NCI-H187 treated with DMSO at 0.1 percent for 48 hours (cell line): ENCODE measurements at regions not wholly inside any gene's neighbourhood (a gene's known extent, or its start where the extent isn't known, plus 50 kb on each side); places are given as distances from the start of the nearest gene placed in this dataset.
"Not testable (repeated sequence)": the region's sequence is repeated elsewhere in the genome, so short reads cannot be mapped to it uniquely, and the experiment has no call there.

Source experiments
- DNase-seq: peaks from one replicate; lab custom pipeline; 2025; lab: John Stamatoyannopoulos, UW

DNA sequence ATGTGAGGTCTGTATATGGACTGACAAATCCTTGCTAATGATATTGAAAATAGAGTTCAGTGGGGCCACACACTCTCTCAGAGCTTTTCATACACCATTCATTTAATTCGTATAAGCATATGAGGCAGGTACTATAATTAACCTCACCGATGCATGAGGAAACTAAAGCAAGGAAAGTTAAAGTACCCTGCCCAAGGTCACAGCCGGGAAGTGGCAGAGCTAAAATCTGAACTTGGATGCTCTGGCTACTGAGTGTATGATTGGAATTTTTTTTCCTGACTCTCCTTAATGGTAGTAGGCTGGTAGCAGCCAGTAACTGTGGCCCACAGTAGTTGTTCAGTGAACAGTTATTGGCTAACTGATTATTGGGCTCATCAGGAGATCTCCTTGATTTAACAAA is 135.3 kb downstream of the NUDT12 start:
- DNase-seq, result no peak

DNA sequence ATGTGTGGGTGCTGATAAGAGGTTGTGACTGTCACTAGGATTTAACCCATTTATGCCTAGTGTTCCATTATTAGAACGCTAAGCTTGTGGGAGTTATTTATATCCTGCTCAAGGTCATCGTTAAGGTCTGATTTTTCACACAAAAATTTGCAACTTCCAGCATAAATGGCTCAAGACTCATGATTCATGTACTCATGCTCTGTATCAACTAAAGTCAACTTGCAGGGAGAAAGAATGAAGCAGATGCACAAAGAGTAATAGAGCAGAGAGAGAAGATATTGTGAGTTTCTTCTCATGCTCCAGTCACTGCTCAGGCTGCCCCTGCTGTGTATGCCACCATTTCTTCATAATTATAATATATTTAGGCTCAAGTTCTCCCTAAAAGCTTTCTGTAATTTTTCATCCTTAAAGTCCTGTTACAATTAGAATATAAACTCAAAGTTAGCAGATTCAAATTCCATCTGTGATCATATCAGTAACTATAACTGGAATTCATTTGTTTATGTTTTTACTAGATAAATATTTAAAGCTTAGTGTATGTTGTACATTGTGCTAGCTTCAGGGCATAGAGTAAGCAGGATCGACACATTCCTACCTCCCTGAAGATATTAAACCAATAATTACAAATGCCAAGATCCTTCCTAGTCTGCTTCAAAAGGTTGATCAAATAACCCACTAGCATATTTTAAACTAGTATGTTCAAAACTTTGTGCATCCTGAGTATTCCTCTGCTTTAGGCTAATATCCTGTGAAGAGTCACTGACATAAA is 136.7 kb downstream of the NUDT12 start:
- no peak for DNase-seq

DNA sequence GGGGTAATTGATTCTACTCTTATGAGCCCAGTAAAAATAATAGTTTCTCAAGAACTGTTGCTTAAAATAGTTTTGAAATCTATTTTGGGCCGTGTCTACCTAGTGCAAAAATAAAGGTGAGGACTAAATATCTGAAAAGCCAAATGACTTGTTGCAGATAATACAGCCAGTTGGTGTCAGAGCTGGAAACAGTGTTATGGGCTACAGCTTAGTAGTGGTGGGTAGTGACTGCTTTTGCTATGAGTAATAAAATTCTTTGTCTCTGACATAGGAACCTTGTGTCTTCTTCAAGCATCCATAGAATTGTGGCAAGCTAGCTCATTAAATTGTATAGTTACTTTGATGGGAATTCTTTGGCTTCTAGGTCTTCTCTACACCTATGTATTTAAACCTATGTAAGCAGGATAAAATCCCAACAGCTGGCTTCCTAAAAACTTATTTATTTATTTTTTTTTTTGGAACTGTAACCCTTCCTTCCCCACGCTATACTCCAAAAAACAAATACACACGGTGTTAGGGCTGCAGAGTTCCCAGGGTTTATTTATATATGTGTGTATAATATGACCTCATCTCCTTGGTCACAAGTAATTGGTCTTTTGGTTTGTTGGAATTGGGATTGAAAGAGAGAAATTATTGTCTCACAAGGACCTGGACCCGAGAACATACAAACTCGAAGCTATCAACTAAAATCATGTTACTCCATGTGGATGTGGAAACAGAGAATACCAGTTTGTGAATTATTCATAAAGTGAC is 138.0 kb downstream of the NUDT12 start:
- no peak for DNase-seq

DNA sequence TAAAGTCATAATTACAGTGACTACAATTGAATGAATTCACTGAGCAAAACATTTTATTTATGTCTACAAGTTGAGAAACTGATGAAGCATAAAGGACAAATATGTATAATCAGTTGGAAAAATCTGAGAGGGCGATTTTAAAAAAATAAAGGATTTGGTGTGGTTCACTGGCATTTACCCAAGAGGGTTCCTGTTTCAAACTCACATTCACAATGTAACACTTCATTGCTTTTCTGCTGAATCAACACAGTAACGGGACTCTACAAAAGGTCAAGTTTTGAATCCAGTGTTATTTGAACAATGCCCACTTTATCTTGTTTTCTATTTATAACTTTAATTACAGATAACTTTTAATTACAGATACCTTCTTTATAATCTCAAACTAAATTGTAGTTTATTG is 138.6 kb downstream of the NUDT12 start:
- no peak for DNase-seq

DNA sequence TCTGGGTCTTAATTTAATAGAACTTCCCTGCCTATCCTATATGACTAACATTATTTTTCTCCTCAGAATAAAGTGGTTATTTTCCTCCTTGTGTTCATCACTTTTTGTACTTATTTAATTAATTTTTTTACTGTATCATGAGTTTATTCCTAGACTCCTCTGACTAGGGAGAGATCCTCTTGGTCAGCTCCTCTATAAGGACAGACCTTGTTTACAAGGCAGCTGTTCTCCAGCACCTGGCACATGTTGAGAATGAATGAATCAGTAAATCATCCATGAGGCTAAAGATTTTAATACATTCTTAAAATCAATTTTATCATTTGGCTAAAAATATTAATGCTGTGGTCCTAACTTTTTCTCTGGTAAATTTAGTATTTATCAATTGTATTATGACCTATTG is 139.8 kb downstream of the NUDT12 start:
- DNase-seq, result no peak

DNA sequence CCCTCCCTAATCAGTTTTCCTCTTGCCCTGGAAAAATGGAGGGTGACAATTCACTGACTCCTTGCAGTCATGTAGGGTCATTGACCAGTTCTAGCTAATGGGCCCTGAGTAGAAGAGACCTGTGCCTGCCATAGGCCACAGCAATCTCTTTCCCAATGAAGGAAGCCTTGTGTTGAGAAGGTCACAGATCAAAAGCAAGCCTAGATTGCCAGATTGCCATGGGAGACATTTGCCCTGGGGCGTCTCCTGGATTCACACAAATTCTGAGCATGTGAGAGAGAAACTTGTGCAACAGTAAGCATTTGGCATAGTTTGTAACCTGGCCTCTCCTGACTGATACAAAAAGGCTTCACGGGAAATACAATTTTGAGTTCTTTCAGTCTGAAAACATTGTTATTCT is 148.0 kb downstream of the NUDT12 start:
- DNase-seq, result no peak

DNA sequence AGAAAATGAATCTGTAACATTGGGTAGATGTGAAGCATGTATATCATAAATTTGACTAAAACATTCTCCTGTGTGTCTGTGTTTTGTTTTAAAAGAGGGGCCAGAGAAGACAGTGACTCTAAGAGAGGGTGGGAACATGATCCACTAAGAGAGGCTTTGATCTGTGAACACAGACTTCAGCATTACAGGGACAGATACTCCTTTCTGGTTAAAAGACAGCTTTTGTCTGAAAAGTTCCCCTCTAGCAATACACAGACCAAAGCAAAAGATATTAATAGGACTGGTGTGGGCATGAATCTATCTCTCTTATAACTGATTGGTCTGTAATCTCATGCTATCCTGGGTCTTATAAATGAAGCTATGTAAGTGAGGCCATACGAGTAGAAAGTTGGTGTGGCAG is 150.9 kb downstream of the NUDT12 start:
- no peak for DNase-seq

DNA sequence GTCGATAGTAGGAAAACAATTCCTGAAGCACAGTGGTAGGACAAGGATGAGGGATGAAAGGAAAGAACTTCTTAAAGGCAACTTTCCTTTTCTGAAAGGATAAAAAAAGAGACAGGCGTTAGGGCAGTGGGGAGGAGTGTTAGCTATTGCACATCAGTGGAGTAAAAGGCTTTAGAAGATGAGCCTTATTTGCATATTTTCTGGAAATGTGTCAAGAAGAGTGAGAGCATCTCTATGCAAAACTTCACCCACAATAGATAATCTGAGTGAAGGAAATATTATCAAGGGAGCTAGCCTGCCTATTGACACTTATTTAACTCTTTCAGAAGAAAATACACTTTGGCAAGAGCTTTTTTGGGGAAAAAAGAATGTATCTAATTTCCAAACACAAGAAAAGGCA is 151.6 kb downstream of the MACIR start:
- DNase-seq, result no peak

DNA sequence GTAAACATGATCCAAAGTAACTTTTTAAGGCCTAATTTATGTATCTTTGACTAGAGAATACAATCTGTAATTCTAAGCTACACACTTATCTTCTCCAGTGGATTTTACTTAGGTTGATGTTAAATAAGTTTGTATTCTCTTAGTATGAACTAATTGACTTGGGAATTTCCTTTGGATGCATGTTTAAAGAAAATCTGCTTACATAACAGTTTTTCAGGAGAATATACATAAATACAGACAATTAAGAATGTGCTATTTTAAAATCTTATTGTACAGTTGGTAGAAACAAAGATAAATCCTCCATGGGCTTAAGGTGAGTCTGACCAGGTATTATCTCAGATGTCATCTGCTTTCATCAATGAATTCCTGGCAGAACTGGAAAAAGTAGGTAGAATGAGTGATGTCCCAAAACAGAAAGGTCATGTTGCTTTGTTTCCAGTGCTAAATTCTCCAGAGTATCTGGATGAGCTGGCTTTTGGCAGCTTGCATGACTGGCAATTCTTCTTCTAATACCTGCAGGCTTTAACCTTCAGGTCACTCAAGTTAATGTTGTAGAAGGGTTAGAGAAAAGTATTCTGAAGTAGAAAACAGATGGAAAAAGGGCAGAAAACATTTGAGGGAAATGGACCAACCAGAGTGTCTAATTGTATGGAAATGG is 150.6 kb downstream of the MACIR start:
- DNase-seq, result no peak

DNA sequence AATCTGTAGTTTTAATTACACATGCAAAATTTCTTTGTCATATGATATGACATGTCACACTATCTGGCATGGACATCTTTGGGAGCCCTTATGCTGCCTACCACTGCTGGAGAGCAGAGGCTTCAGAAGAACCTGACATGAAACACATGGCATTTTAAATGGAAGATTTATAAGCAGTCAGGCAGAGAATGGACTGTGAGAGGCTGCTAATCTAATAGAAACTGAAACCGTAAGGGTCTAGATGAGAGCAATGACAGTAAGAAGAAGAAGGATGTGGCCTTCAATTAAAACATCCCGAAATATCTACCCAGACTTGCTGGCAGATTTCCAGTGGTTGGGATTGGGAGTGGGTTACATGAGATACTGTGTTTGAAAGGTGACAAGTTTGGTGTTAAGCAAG is 149.8 kb downstream of the MACIR start:
- DNase-seq, result no peak

DNA sequence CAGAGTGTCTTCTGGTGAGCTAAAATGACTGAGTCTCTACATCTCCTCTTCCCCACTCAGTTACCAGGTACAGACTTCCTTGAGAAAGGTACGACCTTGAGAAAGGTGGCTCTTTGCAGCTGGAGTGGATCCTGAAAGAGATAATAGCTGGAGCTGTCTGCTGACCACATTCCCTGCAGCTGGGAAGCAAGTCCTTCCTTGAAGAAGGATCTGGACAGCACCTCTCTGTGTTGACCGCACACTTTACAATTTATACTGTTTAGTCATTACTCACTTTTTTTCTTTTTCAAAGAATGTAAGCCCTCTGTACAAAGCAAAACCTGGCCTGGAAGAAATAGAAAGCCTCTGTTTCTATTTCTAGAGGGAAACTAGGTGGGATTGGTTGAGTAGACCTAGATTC is 148.8 kb downstream of the MACIR start:
- no peak for DNase-seq

DNA sequence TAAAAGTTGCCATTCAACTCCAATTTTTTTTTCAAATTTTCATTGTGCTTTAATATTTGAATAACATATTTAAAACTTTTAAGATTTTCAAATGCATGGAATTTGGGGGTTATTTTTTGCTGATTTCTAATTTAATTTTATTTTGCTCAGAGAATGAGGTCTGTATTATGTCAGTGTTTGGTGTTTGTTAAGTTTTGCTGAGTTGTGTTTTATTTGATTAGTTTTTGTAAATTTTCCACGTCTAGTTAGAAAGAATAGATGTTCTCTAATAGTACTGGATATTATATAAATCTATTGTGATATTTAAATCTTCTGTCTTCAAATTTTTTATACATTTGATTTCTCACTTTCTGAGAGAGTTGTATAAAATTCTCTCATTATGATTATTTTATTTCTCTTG is 145.9 kb downstream of the MACIR start:
- DNase-seq, result no peak

DNA sequence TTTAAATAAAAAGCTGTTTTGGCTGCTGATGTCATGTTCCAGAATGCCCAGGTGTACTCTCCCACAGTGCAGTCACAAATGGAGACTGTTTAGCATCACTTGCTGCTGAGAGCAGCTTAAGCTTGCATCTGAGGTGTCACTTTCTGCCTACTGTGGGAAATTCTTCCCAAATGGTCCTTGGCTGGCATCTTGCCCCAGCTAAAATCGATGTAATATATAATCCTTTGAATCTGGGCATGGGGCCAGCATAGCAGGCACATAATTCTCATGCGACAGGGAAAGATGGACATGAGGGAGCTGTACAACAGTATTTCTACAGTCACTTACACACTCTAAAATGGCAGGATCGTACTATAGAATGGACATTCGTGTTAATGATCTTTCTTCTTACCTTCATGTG is 144.3 kb downstream of the MACIR start:
- DNase-seq, result no peak

DNA sequence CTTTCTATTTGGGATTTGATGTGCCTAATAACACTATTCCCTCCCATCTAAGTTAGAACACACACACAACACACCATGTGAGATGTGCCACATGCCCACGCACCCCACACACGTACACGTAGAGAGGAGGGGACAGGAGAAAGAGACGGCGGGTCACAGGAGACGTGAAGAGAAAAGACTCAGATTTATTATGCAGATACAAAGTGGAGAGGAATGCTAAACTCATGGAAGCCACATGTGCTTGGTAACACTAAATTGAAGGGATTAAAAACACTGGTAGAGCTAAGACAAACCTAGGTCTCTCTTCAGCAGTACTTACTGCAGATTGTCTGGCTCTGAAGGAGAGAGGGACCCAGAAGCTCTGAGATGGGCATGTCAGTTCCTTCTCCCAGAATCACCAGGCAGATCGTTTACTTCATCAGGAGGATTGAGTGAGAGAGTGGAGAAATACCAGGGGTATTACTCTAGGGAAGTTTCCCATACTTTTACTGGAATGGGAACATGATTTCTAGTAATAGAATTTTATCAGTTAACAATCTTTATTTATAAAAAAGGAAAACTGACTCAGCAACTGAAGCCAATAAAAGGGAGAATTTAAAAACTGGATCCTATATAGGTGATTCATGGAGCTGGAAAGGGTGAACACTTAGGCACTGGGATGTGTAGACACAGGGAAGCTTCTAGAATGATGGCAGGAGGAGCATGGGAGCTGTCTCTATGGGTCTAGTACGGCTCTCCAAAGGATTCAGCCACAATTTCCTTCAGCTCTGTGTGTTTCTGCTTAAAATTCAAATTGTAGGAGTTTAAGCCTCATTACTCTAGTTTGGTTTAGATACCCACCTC is 139.4 kb downstream of the MACIR start:
- no peak for DNase-seq

DNA sequence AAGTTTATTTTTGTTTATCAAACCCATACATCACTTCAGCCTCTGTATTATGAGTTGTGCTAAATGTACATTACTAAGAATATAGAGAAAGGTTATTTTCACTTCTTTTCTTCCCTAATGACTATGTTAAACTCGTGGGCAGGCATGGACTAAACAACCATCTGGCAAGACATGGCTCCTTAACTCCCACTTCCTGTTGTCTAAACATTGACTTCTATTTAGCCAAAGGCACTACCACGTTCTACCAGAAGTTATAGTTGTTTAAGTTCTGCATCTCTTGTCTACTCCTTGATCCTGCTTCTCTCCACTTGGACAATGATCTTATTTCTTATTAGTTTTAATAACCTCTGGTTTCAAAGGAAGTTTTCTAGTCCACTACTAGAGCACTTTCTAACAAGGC is 136.1 kb downstream of the MACIR start:
- DNase-seq, result no peak

DNA sequence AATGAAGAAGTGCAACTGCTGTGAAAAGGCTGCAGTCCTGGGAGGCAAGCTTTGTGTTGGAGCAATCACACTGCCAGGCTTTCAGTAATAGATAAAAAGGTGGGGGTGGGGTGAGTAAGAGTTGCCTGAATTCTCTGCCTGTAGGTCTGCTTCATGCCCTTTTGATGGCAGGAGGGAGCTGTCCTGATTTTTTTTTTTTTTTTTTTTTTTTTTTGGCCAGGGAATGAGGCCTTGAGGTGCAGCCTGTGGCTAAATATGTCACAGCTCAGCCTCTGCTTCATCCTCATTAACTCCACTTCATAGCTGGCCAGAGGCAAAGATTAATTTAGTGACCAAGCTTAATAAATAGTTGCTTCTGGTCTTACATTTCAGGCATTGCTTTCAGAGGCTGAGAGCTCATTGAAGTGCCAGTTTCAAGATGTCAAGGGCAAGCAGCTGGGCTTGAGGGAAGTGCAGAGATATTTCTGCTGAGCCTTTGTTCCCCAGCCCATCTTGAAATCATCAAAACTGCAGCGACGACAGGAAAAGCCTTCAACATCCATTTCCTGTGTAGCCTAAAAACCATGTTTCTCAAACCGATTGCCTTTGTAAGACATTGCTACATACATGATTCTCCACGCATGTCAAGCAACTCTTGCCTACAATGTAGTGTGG is 134.7 kb downstream of the MACIR start:
- DNase-seq, result no peak

DNA sequence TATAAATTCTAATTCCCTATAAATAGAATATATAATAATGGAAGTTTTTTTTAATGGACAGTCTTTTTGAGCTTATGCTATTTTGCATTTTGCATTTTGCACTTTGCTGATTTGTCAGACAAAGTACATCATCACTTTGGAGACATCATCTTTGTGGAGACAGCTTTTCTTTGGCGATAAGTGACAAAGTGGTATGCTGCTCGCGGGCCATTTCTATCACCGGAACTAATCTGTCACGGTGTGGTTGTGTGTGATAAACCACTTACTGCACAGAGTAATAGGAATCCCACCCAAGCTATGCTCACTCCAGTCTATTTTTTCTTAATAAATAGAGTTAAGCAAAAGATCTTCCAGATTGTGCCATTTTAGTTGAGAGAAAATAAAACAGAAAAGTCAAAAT is 133.1 kb downstream of the MACIR start:
- no peak for DNase-seq

DNA sequence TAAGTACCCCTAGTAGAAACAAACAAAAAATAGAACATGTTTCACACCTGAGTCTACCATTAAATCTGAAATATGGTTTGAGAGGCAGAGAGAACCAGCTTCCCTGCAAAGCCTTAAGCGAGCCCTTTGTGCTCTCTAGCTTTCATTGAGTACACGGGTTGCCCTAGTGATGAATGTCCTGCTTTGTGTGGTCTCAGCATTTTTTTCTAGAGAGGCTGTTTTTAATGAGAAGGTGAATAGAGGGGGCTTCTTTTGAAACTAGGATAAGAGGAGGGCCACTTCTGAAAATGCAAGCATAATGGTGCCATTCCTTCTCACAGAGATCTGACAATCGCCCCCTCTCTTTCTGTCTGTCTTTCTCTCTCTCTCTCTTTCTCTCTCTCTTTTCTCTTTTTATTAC is 131.3 kb downstream of the MACIR start:
- no peak for DNase-seq

DNA sequence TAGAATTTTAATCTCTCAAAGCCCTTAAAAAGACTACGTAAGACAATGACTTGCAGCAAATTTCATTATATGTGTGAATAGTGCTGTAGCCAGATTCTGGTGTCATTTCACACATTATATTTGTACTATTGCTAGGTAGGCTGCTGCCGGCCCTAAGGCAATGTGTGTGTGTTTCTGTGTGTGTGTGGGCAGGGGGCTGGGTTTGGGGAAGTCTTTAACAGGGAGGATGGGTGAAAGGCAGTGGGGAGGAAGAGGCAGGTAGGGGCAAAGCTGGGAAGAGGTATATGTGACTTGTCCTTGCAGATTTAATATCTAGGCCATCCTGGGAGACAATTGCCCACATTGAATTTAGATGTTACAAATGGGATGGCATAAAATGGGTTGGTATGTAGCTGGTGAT is 130.8 kb downstream of the MACIR start:
- DNase-seq, result no peak

DNA sequence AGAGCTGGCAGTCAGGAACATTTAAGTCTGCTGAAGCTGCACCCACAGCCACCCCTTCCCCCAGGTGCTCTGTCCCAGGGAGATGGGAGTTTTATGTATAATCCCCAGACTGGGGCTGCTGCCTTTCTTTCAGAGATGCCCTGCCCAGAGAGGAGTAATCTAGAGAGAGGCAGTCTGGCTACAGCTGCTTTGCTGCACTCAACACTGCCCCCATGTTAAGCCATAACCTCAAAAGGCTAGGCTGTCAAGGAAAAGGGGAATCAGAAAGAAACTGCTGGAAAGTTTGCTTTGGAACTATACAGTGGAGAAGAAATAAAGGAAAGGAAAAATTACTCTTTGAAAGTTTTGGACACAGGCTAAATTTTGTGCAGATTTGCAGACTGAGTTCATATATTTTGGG is 127.2 kb downstream of the MACIR start:
- no peak for DNase-seq

DNA sequence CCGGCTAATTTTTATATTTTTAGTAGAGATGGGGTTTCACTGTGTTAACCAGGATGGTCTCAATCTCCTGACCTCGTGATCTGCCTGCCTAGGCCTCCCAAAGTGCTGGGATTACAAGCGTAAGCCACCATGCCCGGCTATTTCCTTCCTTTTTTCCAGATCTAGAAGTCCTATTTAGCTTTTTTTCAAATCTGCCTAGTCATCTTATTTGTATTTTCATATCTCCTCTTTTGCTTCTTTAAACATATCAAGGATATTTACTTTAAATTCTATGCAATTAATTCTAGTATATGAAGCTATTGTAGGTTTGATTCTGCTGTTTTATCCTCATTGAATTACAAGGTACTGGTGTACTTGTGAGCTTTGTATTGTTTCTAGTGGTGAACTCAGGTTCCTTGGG is 119.1 kb downstream of the MACIR start:
- DNase-seq, result not testable (repeated sequence)
